Trophoblast cell (in vitro differentiated cells and primary cell): ENCODE measurements at regions not wholly inside any gene's neighbourhood (a gene's known extent, or its start where the extent isn't known, plus 50 kb on each side); places are given as distances from the start of the nearest gene placed in this dataset.

Experiments used
- DNase-seq, 2 donors: peaks; one replicate each; pipeline ENCODE4 v3.0.0-alpha.2; 2016
- H2AFZ ChIP-seq: 2 replicates; pipeline ENCODE4 v1.6.1; 2013; ENCODE audit warnings: low read length, moderate library complexity, mild to moderate bottlenecking; ENCODE audit not compliant: insufficient read depth, poor library complexity
- H2AK5ac ChIP-seq: 2 replicates; pipeline ENCODE4 v1.6.1; 2013; ENCODE audit warnings: mild to moderate bottlenecking, low read length
- H2BK120ac ChIP-seq: 2 replicates; pipeline ENCODE4 v1.6.1; 2013; ENCODE audit warnings: low read length, mild to moderate bottlenecking, moderate library complexity; ENCODE audit not compliant: insufficient read depth, poor library complexity
- H2BK12ac ChIP-seq: 2 replicates; pipeline ENCODE4 v1.6.1; 2013; ENCODE audit warnings: mild to moderate bottlenecking, low read length, moderate library complexity
- H2BK5ac ChIP-seq: 2 replicates; pipeline ENCODE4 v1.6.1; 2013; ENCODE audit warnings: low read length, low read depth, moderate library complexity, mild to moderate bottlenecking; ENCODE audit not compliant: poor library complexity
- H3K14ac ChIP-seq: 2 replicates; pipeline ENCODE4 v1.6.1; 2013; ENCODE audit warnings: mild to moderate bottlenecking, low read length
- H3K18ac ChIP-seq: 2 replicates; pipeline ENCODE4 v1.6.1; 2013; ENCODE audit warnings: mild to moderate bottlenecking, low read length
- H3K23ac ChIP-seq: 2 replicates; pipeline ENCODE4 v1.6.1; 2013; ENCODE audit warnings: low read length
- H3K27ac ChIP-seq: 2 replicates; pipeline ENCODE4 v1.5.1; 2013; ENCODE audit warnings: low read depth, mild to moderate bottlenecking, inconsistent platforms, low read length, moderate library complexity
- H3K27me3 ChIP-seq: 2 replicates; pipeline ENCODE4 v1.6.1; 2013; ENCODE audit warnings: inconsistent platforms, mild to moderate bottlenecking, low read length, moderate library complexity; ENCODE audit not compliant: insufficient read depth
- H3K36me3 ChIP-seq, 2 experiments: 1 replicate in 1 of 2; 2 replicates in 1 of 2; pipeline ENCODE4 v1.6.1; 2013; ENCODE audit warnings: low read length in 2 of 2, mild to moderate bottlenecking in 2 of 2, moderate library complexity in 1 of 2; ENCODE audit not compliant: insufficient read depth in 2 of 2, control insufficient read depth in 1 of 2
- H3K4ac ChIP-seq: 2 replicates; pipeline ENCODE4 v1.6.1; 2013; ENCODE audit warnings: low read depth, mild to moderate bottlenecking, low read length, moderate library complexity
- H3K4me1 ChIP-seq, 2 experiments: 1 replicate in 1 of 2; 2 replicates in 1 of 2; pipeline ENCODE4 v1.6.1; 2013; ENCODE audit warnings: low read length in 2 of 2, mild to moderate bottlenecking in 2 of 2, moderate library complexity in 1 of 2; ENCODE audit not compliant: insufficient read depth in 2 of 2, control insufficient read depth in 1 of 2
- H3K4me2 ChIP-seq: 2 replicates; pipeline ENCODE4 v1.6.1; 2013; ENCODE audit warnings: inconsistent platforms, mild to moderate bottlenecking, low read length, moderate library complexity
- H3K4me3 ChIP-seq: 2 replicates; pipeline ENCODE4 v1.5.1; 2013; ENCODE audit warnings: mild to moderate bottlenecking, low read depth, low read length, inconsistent platforms
- H3K79me1 ChIP-seq: one replicate; pipeline ENCODE4 v1.6.1; 2013; ENCODE audit warnings: low read length
- H3K79me2 ChIP-seq: 2 replicates; pipeline ENCODE4 v1.6.1; 2013; ENCODE audit warnings: low read length, mild to moderate bottlenecking; ENCODE audit not compliant: control insufficient read depth, insufficient read depth, poor library complexity
- H3K9ac ChIP-seq: 2 replicates; pipeline ENCODE4 v1.6.1; 2013; ENCODE audit warnings: mild to moderate bottlenecking, low read length
- H3K9me3 ChIP-seq: 2 replicates; pipeline ENCODE4 v1.6.1; 2013; ENCODE audit warnings: low read depth, mild to moderate bottlenecking, control low read depth, inconsistent platforms, low read length; ENCODE audit not compliant: insufficient read depth
- H4K12ac ChIP-seq: 2 replicates; pipeline ENCODE4 v1.6.1; 2013; ENCODE audit warnings: low read depth, mild to moderate bottlenecking, low read length, moderate library complexity
- H4K8ac ChIP-seq: 2 replicates; pipeline ENCODE4 v1.6.1; 2013; ENCODE audit warnings: low read depth, mild to moderate bottlenecking, low read length, moderate library complexity
- H4K91ac ChIP-seq: one replicate; pipeline ENCODE4 v1.6.1; 2013; ENCODE audit warnings: low read depth, mild to moderate bottlenecking, low read length, moderate library complexity
- WGBS: extraction: QIAGEN DNeasy Blood & Tissue Kit; methylation state at CpG from one replicate; pipeline ENCODE4 v1.1.7; 2013; ENCODE audit warnings: missing lambda C conversion rate; ENCODE audit not compliant: insufficient read length, insufficient coverage; ENCODE audit errors: extremely low coverage; 5-methylcytosine and 5-hydroxymethylcytosine counted together

GRCh38 chr18:34482204-34482603 lies 227.9 kb upstream of the DTNA start:
- Histone ChIP-seq H2AK5ac (no peak overlapping the region), H2BK12ac (no peak overlapping the region), H4K8ac (no peak overlapping the region), H3K36me3 (no peaks in the 10 kb centered on the region), H3K79me2 (no peaks in the 10 kb centered on the region), H3K14ac (no peak overlapping the region), H3K18ac (no peak overlapping the region), H4K12ac (no peak overlapping the region), H3K9ac (no peak overlapping the region), H3K23ac (no peak overlapping the region), H3K4me3 (no peak overlapping the region), H3K27ac (no peak overlapping the region), H3K4ac (no peak overlapping the region), H3K9me3 (peaks cover 2% of the 10 kb centered on the region), H3K27me3 (no peaks in the 10 kb centered on the region), H2BK120ac (no peak overlapping the region), H2BK5ac (no peak overlapping the region), H4K91ac (no peak overlapping the region), H3K4me2 (no peak overlapping the region), H2AFZ (no peak overlapping the region), H3K79me1 (no peaks in the 10 kb centered on the region), H3K4me1 (no peaks in the 10 kb centered on the region)
- no peak for DNase-seq

DNA sequence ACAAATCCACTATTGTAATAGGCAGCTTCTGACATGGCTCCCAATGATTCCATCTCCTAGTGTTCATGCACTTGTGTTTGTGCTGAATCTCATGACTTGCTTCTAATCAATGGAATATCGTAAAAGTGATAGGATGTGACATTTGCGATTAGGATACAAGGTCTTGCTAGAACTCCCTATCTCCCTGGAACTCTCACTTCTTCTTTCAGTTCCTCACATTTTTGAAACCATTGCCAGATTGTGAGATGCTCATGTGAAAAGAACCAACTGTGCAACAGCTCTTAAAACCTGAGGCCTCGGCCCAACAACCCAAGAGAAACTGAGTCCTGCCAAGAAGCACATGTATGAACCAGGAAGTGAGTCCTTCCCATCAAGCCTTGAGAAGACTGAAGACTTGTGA lies 226.9 kb upstream of the DTNA start:
- no peak overlapping the region for H3K18ac ChIP-seq
- no peak overlapping the region for H3K9ac ChIP-seq
- no peak overlapping the region for H2BK120ac ChIP-seq
- no peak overlapping the region for H2AK5ac ChIP-seq
- H3K27me3 ChIP-seq: no peaks in the 10 kb centered on the region
- no peaks in the 10 kb centered on the region for H3K4me1 ChIP-seq
- no peaks in the 10 kb centered on the region for H3K79me2 ChIP-seq
- no peak overlapping the region for H2BK12ac ChIP-seq
- WGBS: no CpG with 5 or more reads among the region's 3 CpGs
- H3K9me3 ChIP-seq: peaks cover 2% of the 10 kb centered on the region
- H3K79me1 ChIP-seq: no peaks in the 10 kb centered on the region
- H4K91ac ChIP-seq: no peak overlapping the region
- H3K4ac ChIP-seq: no peak overlapping the region
- no peak for DNase-seq
- H2BK5ac ChIP-seq: no peak overlapping the region
- no peak overlapping the region for H3K23ac ChIP-seq
- H4K12ac ChIP-seq: no peak overlapping the region
- no peak overlapping the region for H3K4me3 ChIP-seq
- no peaks in the 10 kb centered on the region for H3K36me3 ChIP-seq
- no peak overlapping the region for H3K27ac ChIP-seq
- no peak overlapping the region for H4K8ac ChIP-seq
- H3K4me2 ChIP-seq: no peak overlapping the region
- no peak overlapping the region for H3K14ac ChIP-seq
- no peak overlapping the region for H2AFZ ChIP-seq

DNA sequence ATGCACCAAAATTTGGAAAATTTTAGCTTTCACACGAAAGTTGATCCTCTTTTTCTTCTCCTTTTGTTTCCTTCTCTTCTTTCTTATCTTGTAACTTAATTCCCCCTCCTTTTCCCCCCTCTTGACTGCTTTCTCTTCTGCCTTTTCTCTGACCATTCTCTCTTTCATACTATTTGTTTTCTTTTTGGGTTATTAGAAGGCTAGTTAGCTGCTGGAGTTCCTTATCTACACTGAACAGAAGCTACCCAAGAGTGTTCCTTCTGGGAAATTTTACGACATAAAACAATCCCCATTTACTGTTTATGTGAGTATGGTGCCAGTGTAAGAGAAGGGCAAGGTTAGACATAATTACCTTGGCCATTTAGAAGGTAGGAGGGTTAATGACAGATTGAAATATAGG lies 218.4 kb upstream of the DTNA start:
- H2BK12ac ChIP-seq: no peak overlapping the region
- no peak overlapping the region for H4K12ac ChIP-seq
- H3K36me3 ChIP-seq: no peaks in the 10 kb centered on the region
- H4K91ac ChIP-seq: no peak overlapping the region
- no peaks in the 10 kb centered on the region for H3K79me2 ChIP-seq
- H2AK5ac ChIP-seq: no peak overlapping the region
- no peak overlapping the region for H3K27ac ChIP-seq
- H3K27me3 ChIP-seq: no peaks in the 10 kb centered on the region
- H3K18ac ChIP-seq: no peak overlapping the region
- no peak overlapping the region for H2AFZ ChIP-seq
- H3K14ac ChIP-seq: no peak overlapping the region
- no peak for DNase-seq
- no peak overlapping the region for H3K4ac ChIP-seq
- no peaks in the 10 kb centered on the region for H3K9me3 ChIP-seq
- no peak overlapping the region for H2BK5ac ChIP-seq
- H3K4me3 ChIP-seq: no peak overlapping the region
- H3K23ac ChIP-seq: no peak overlapping the region
- no CpG with 5 or more reads among the region's 2 CpGs for WGBS
- H2BK120ac ChIP-seq: no peak overlapping the region
- H3K4me1 ChIP-seq: no peaks in the 10 kb centered on the region
- no peaks in the 10 kb centered on the region for H3K79me1 ChIP-seq
- no peak overlapping the region for H3K4me2 ChIP-seq
- no peak overlapping the region for H4K8ac ChIP-seq
- H3K9ac ChIP-seq: no peak overlapping the region

DNA sequence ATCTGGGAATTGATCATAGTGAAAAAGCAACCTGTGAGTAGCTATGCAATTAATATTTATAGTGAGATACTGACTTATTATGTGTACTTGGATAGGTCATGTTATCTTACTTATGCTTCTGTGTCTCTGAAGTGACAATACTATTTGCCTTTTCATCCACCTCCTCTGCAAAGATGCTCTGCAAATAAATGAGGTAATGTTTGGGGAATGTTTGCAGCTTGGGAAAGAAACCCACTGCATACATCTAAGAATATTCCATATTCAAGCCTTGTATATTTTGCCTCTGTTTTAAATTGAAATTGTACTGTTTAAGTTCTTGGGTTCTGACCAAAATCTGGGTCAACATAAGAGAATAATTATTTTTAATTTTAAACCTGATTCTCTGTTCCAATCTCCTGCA lies 217.4 kb upstream of the DTNA start:
- H3K4ac ChIP-seq: no peak overlapping the region
- H3K79me2 ChIP-seq: no peaks in the 10 kb centered on the region
- no peak overlapping the region for H4K12ac ChIP-seq
- H3K79me1 ChIP-seq: no peaks in the 10 kb centered on the region
- H3K4me1 ChIP-seq: no peaks in the 10 kb centered on the region
- no peak overlapping the region for H3K18ac ChIP-seq
- no peak overlapping the region for H2AK5ac ChIP-seq
- no peaks in the 10 kb centered on the region for H3K36me3 ChIP-seq
- no peak for DNase-seq
- H4K8ac ChIP-seq: no peak overlapping the region
- no peak overlapping the region for H2AFZ ChIP-seq
- H3K9ac ChIP-seq: no peak overlapping the region
- no peaks in the 10 kb centered on the region for H3K27me3 ChIP-seq
- no peak overlapping the region for H3K4me2 ChIP-seq
- H3K23ac ChIP-seq: no peak overlapping the region
- no peak overlapping the region for H2BK120ac ChIP-seq
- no peak overlapping the region for H3K27ac ChIP-seq
- no peak overlapping the region for H2BK5ac ChIP-seq
- H3K9me3 ChIP-seq: no peaks in the 10 kb centered on the region
- H3K4me3 ChIP-seq: no peak overlapping the region
- no peak overlapping the region for H3K14ac ChIP-seq
- no peak overlapping the region for H2BK12ac ChIP-seq
- H4K91ac ChIP-seq: no peak overlapping the region

GRCh38 chr18:34493099-34493544 lies 217.0 kb upstream of the DTNA start:
- Histone ChIP-seq H3K4me2 (peak overlapping the region; percentile 79), H4K91ac (no peak overlapping the region), H3K27ac (no peak overlapping the region), H3K36me3 (no peaks in the 10 kb centered on the region), H3K4ac (no peak overlapping the region), H2AK5ac (no peak overlapping the region), H2BK120ac (no peak overlapping the region), H3K23ac (no peak overlapping the region), H3K14ac (no peak overlapping the region), H3K79me1 (no peaks in the 10 kb centered on the region), H2AFZ (peak overlapping the region; percentile 59), H3K9me3 (no peaks in the 10 kb centered on the region), H3K27me3 (no peaks in the 10 kb centered on the region), H2BK12ac (no peak overlapping the region), H3K18ac (no peak overlapping the region), H3K9ac (no peak overlapping the region), H3K4me1 (no peaks in the 10 kb centered on the region), H3K4me3 (peak overlapping the region; percentile 87), H2BK5ac (no peak overlapping the region), H4K8ac (no peak overlapping the region), H4K12ac (no peak overlapping the region), H3K79me2 (no peaks in the 10 kb centered on the region)
- DNase-seq: peak in 1 of 2 donors; percentile 17
- WGBS: no CpG with 5 or more reads among the region's 18 CpGs
